ENCODE measurements at regions not wholly inside any gene's neighbourhood (a gene's known extent, or its start where the extent isn't known, plus 50 kb on each side); places are given as distances from the start of the nearest gene placed in this dataset.

- Histone ChIP-seq H3K79me2 (ENCODE audit: insufficient read depth, low read length) (no peaks in the 10 kb centered on the region), H3K27ac (ENCODE audit: low read depth, low read length) (no peak overlapping the region), H3K9ac (ENCODE audit: low read length) (no peak overlapping the region), H3K36me3 (ENCODE audit: low read length) (no peaks in the 10 kb centered on the region), H3K4me3 (ENCODE audit: insufficient read depth, low read length, poor library complexity, severe bottlenecking) (no peak overlapping the region), H3F3A (ENCODE audit: insufficient read depth) (no peaks in the 10 kb centered on the region), H3K9me2 (replicated peaks; ENCODE audit: insufficient read depth, low read length) (no peaks in the 10 kb centered on the region), H2AFZ (ENCODE audit: low read depth, low read length, severe bottlenecking) (no peak overlapping the region), H3K4me2 (ENCODE audit: low read depth, low read length, poor library complexity, severe bottlenecking) (no peak overlapping the region), H3K9me3 (ENCODE audit: insufficient read depth, low read length) (no peaks in the 10 kb centered on the region), H4K20me1 (ENCODE audit: low read depth, low read length) (no peaks in the 10 kb centered on the region), H3K27me3 (ENCODE audit: low read length) (no peaks in the 10 kb centered on the region)
- TF ChIP-seq EZH2phosphoT487 (conservative IDR thresholded peaks at IDR 0.05; ENCODE audit: low read length) = no peak
- TF ChIP-seq CTCF (IDR thresholded peaks at IDR 0.05; ENCODE audit: insufficient read depth, low read length, poor library complexity, severe bottlenecking) = no peak
These were observed 832.3 kb downstream of the LTN1 start for GRCh38 chr21:28160378-28160777.

- Histone ChIP-seq H3K9me2 (replicated peaks; ENCODE audit: insufficient read depth, low read length) (no peaks in the 10 kb centered on the region), H4K20me1 (ENCODE audit: low read depth, low read length) (no peaks in the 10 kb centered on the region), H3K79me2 (ENCODE audit: insufficient read depth, low read length) (no peaks in the 10 kb centered on the region), H2AFZ (ENCODE audit: low read depth, low read length, severe bottlenecking) (no peak overlapping the region), H3K27me3 (ENCODE audit: low read length) (no peaks in the 10 kb centered on the region), H3K9me3 (ENCODE audit: insufficient read depth, low read length) (no peaks in the 10 kb centered on the region), H3K36me3 (ENCODE audit: low read length) (no peaks in the 10 kb centered on the region), H3K27ac (ENCODE audit: low read depth, low read length) (no peak overlapping the region), H3F3A (ENCODE audit: insufficient read depth) (no peaks in the 10 kb centered on the region), H3K4me3 (ENCODE audit: insufficient read depth, low read length, poor library complexity, severe bottlenecking) (no peak overlapping the region), H3K9ac (ENCODE audit: low read length) (no peak overlapping the region), H3K4me2 (ENCODE audit: low read depth, low read length, poor library complexity, severe bottlenecking) (no peak overlapping the region)
- no peak for TF ChIP-seq CTCF (IDR thresholded peaks at IDR 0.05; ENCODE audit: insufficient read depth, low read length, poor library complexity, severe bottlenecking)
- TF ChIP-seq EZH2phosphoT487 (conservative IDR thresholded peaks at IDR 0.05; ENCODE audit: low read length) = no peak
These were observed 833.3 kb downstream of the LTN1 start for GRCh38 chr21:28159396-28159795.

GRCh38 chr21:28156590-28156989, 836.1 kb downstream of the LTN1 start:
- no peak overlapping the region for H3K4me3 ChIP-seq (ENCODE audit: insufficient read depth, low read length, poor library complexity, severe bottlenecking)
- H3K4me2 ChIP-seq (ENCODE audit: low read depth, low read length, poor library complexity, severe bottlenecking) = no peak overlapping the region
- no peaks in the 10 kb centered on the region for H3K9me2 ChIP-seq (replicated peaks; ENCODE audit: insufficient read depth, low read length)
- no peaks in the 10 kb centered on the region for H3K9me3 ChIP-seq (ENCODE audit: insufficient read depth, low read length)
- H3K27me3 ChIP-seq (ENCODE audit: low read length) = no peaks in the 10 kb centered on the region
- no peaks in the 10 kb centered on the region for H3K79me2 ChIP-seq (ENCODE audit: insufficient read depth, low read length)
- H3F3A ChIP-seq (ENCODE audit: insufficient read depth) = no peaks in the 10 kb centered on the region
- no peak for TF ChIP-seq EZH2phosphoT487 (conservative IDR thresholded peaks at IDR 0.05; ENCODE audit: low read length)
- TF ChIP-seq CTCF (IDR thresholded peaks at IDR 0.05; ENCODE audit: insufficient read depth, low read length, poor library complexity, severe bottlenecking) = no peak
- no peaks in the 10 kb centered on the region for H4K20me1 ChIP-seq (ENCODE audit: low read depth, low read length)
- no peak overlapping the region for H3K27ac ChIP-seq (ENCODE audit: low read depth, low read length)
- H2AFZ ChIP-seq (ENCODE audit: low read depth, low read length, severe bottlenecking) = no peak overlapping the region
- no peaks in the 10 kb centered on the region for H3K36me3 ChIP-seq (ENCODE audit: low read length)
- no peak overlapping the region for H3K9ac ChIP-seq (ENCODE audit: low read length)
